H1 (cell line): ENCODE measurements at regions not wholly inside any gene's neighbourhood (a gene's known extent, or its start where the extent isn't known, plus 50 kb on each side); places are given as distances from the start of the nearest gene placed in this dataset.

Source experiments
- ATF2 ChIP-seq: IDR thresholded peaks from 2 replicates; pipeline ENCODE4 v1.6.1; 2012; ENCODE audit warnings: low read length, inconsistent platforms
- CBX8 ChIP-seq: fragments of 300-800, 300-1000 bp; sonication (generic); IDR thresholded peaks from 2 replicates; pipeline ENCODE4 v1.7.1; 2016; ENCODE audit warnings: low read depth, low read length, borderline replicate concordance
- CTCF ChIP-seq, 3 experiments: IDR thresholded peaks; 1 replicate in 2 of 3; 2 replicates in 1 of 3; pipeline versions ENCODE4 v1.5.1 to v1.6.1; 2011; ENCODE audit warnings: low read length in 3 of 3, mild to moderate bottlenecking in 3 of 3, inconsistent platforms in 2 of 3, low read depth in 1 of 3, moderate library complexity in 1 of 3; ENCODE audit not compliant: insufficient read depth in 1 of 3; ENCODE audit errors: control extremely low read depth in 1 of 3
- EP300 ChIP-seq, 2 experiments: IDR thresholded peaks; 1 replicate in 1 of 2; 2 replicates in 1 of 2; pipeline ENCODE4 v1.6.1; 2011 to 2012; ENCODE audit warnings: low read depth in 2 of 2, low read length in 2 of 2, mild to moderate bottlenecking in 2 of 2, borderline replicate concordance in 1 of 2, inconsistent platforms in 1 of 2, moderate library complexity in 1 of 2
- EZH2 ChIP-seq: fragments of 200-600 bp; sonication (generic); IDR thresholded peaks from 2 replicates; pipeline ENCODE4 v1.7.1; 2012; ENCODE audit warnings: low read depth, mild to moderate bottlenecking, moderate library complexity, low read length, inconsistent platforms; ENCODE audit not compliant: severe bottlenecking
- GABPA ChIP-seq: IDR thresholded peaks from 2 replicates; pipeline ENCODE4 v1.6.1; 2011; ENCODE audit warnings: mild to moderate bottlenecking, low read length, moderate library complexity, borderline replicate concordance; ENCODE audit not compliant: insufficient read depth
- GTF2F1 ChIP-seq: IDR thresholded peaks from 2 replicates; pipeline ENCODE4 v1.6.1; 2012; ENCODE audit warnings: low read depth, low read length, improper control_type of control experiment, borderline replicate concordance
- JUND ChIP-seq: IDR thresholded peaks from 2 replicates; pipeline ENCODE4 v1.6.1; 2011; ENCODE audit warnings: mild to moderate bottlenecking, improper control_type of control experiment, low read length
- POLR2A ChIP-seq, 2 experiments: IDR thresholded peaks; 1 replicate in 1 of 2; 2 replicates in 1 of 2; pipeline ENCODE4 v1.6.1; 2011; ENCODE audit warnings: low read depth in 2 of 2, low read length in 2 of 2, mild to moderate bottlenecking in 2 of 2; ENCODE audit errors: control extremely low read depth in 1 of 2
- POLR2AphosphoS5 ChIP-seq: IDR thresholded peaks from 2 replicates; pipeline ENCODE4 v1.6.1; 2011; ENCODE audit warnings: low read depth, low read length
- RBBP5 ChIP-seq: IDR thresholded peaks from 2 replicates; pipeline ENCODE4 v1.7.1; 2012; ENCODE audit warnings: low read depth, mild to moderate bottlenecking, inconsistent platforms, low read length, moderate library complexity, borderline replicate concordance
- SIRT6 ChIP-seq: IDR thresholded peaks from one replicate; pipeline ENCODE4 v1.7.1; 2012; ENCODE audit warnings: low read length, inconsistent platforms
- SP1 ChIP-seq: IDR thresholded peaks from 2 replicates; pipeline ENCODE4 v1.6.1; 2011; ENCODE audit warnings: low read depth, low read length

DNA sequence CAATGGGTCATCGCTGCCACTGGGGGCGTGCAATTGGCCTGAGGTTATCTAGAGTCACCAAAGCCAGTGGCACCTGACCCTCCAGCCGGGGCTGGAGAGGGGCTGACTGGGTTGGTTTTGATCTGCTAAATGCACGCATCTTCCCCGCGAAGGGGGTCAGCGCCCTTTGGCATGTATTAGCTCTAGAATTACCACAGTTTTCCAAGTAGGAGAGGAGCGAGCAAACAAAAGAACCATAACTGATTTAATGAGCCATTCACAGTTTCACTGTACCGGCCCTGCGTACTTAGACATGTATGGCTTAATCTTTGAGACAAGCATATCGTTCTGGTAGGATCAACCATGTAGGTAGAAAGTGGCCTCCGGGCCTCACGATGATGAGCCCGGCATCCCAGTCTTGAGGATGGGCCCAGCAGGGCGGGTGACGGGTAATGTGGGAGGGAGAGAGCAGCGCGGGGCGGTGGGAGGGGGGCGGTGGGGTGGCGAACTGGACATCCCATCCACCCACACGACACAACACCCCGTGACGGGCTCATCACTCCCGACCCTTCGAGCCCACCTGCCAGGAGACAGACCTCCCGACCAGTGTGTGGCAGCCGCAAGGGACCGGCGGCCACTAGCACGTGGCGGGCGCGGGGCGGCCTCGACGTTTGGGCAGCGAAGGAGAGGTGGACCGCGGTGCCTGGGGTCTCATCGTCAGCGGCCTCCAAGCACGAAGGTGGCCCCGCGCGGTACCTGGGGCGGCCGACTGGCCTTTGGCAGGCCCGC is 1957.5 kb upstream of the DEFB115 start:
- TF ChIP-seq ATF2 (no peak), POLR2AphosphoS5 (no peak), CTCF (IDR thresholded peaks at IDR 0.05; ENCODE audit: control extremely low read depth in 1 of 3, insufficient read depth in 1 of 3, low read depth in 1 of 3, low read length in 3 of 3) (no peak), GABPA (no peak), EP300 (IDR thresholded peaks at IDR 0.05; ENCODE audit: borderline replicate concordance in 1 of 2, low read depth in 2 of 2, low read length in 2 of 2) (no peak), GTF2F1 (no peak), JUND (no peak), RBBP5 (no peak), EZH2 (no peak), SP1 (no peak), POLR2A (IDR thresholded peaks at IDR 0.05; ENCODE audit: control extremely low read depth in 1 of 2, low read depth in 2 of 2, low read length in 2 of 2) (no peak), SIRT6 (no peak), CBX8 (no peak)
